GM23338 (cell line): ENCODE measurements at regions not wholly inside any gene's neighbourhood (a gene's known extent, or its start where the extent isn't known, plus 50 kb on each side); places are given as distances from the start of the nearest gene placed in this dataset.

Experiments
- ATAC-seq: fragments of 200-7000 bp; cut with Tn5 transposase; 3 replicates; pipeline ENCODE4 v1.9.1; 2020
- DNase-seq: peaks from one replicate; pipeline ENCODE4 v3.0.0-alpha.2; 2015; ENCODE audit warnings: low spot score
- H2AFZ ChIP-seq: fragments of 200-600 bp; sonication (generic); 2 replicates; pipeline ENCODE4 v1.8.0; 2016; ENCODE audit warnings: antibody characterized with exemption, mild to moderate bottlenecking, moderate library complexity
- H3F3A ChIP-seq: fragments of 200-600 bp; sonication (generic); replicated peaks from 2 replicates; pipeline ENCODE4 v1.8.0; 2017; ENCODE audit warnings: antibody characterized with exemption, mixed run types, low read depth
- H3K27ac ChIP-seq: fragments of 200-600 bp; sonication (generic); 2 replicates; pipeline ENCODE4 v1.6.1; 2016; ENCODE audit warnings: low read depth
- H3K27me3 ChIP-seq: fragments of 200-600 bp; sonication (generic); 2 replicates; pipeline ENCODE4 v1.8.0; 2016; ENCODE audit warnings: mild to moderate bottlenecking, mixed run types, moderate library complexity; ENCODE audit not compliant: insufficient read depth
- H3K36me3 ChIP-seq: fragments of 200-600 bp; sonication (generic); 2 replicates; pipeline ENCODE4 v1.8.0; 2016; ENCODE audit warnings: mild to moderate bottlenecking; ENCODE audit not compliant: insufficient read depth
- H3K4me1 ChIP-seq: fragments of 200-600 bp; sonication (generic); 2 replicates; pipeline ENCODE4 v1.8.0; 2016; ENCODE audit warnings: mild to moderate bottlenecking, moderate library complexity; ENCODE audit not compliant: insufficient read depth
- H3K4me2 ChIP-seq: fragments of 200-600 bp; sonication (generic); 2 replicates; pipeline ENCODE4 v1.7.1; 2017; ENCODE audit warnings: mixed run types
- H3K4me3 ChIP-seq: fragments of 200-600 bp; sonication (generic); 2 replicates; pipeline ENCODE4 v1.6.1; 2016; ENCODE audit warnings: mixed run types
- H3K79me2 ChIP-seq: fragments of 200-600 bp; sonication (generic); replicated peaks from 2 replicates; pipeline ENCODE4 v1.8.0; 2017; ENCODE audit warnings: mild to moderate bottlenecking; ENCODE audit not compliant: insufficient read depth
- H3K9me2 ChIP-seq: fragments of 200-600 bp; sonication (generic); 2 replicates; pipeline ENCODE4 v1.8.0; 2017; ENCODE audit not compliant: insufficient read depth
- H4K20me1 ChIP-seq: fragments of 200-600 bp; sonication (generic); replicated peaks from 2 replicates; pipeline ENCODE4 v1.8.0; 2017; ENCODE audit warnings: mild to moderate bottlenecking; ENCODE audit not compliant: insufficient read depth
- H3K27ac Mint-ChIP-seq: 2 replicates; pipeline ENCODE4 v1.8.0; 2020; ENCODE audit warnings: inconsistent platforms, mild to moderate bottlenecking, moderate library complexity, mixed read lengths
- H3K27me3 Mint-ChIP-seq: 3 replicates; pipeline ENCODE4 v1.8.0; 2022; ENCODE audit warnings: low read depth, mild to moderate bottlenecking, moderate library complexity, mixed read lengths, inconsistent platforms; ENCODE audit not compliant: insufficient read depth, poor library complexity
- H3K36me3 Mint-ChIP-seq: 3 replicates; pipeline ENCODE4 v1.8.0; 2021; ENCODE audit warnings: low read depth, mild to moderate bottlenecking, inconsistent platforms, moderate library complexity, mixed read lengths
- H3K4me1 Mint-ChIP-seq: 3 replicates; pipeline ENCODE4 v1.8.0; 2020; ENCODE audit warnings: mild to moderate bottlenecking, inconsistent platforms, mixed read lengths
- H3K4me3 Mint-ChIP-seq: 3 replicates; pipeline ENCODE4 v1.8.0; 2021; ENCODE audit warnings: moderate library complexity, mild to moderate bottlenecking, inconsistent platforms, mixed read lengths
- H3K9me3 Mint-ChIP-seq: 3 replicates; pipeline ENCODE4 v1.8.0; 2020; ENCODE audit warnings: moderate library complexity, mild to moderate bottlenecking, inconsistent platforms, mixed read lengths
- EZH2 ChIP-seq: fragments of 200-600 bp; sonication (generic); IDR thresholded peaks from one replicate; pipeline ENCODE4 v1.8.0; 2017; ENCODE audit warnings: antibody characterized with exemption, mild to moderate bottlenecking, low read depth; ENCODE audit not compliant: unreplicated experiment
- NANOG ChIP-seq: IDR thresholded peaks from 2 replicates; pipeline ENCODE4 v1.6.1; 2016; ENCODE audit warnings: antibody characterized with exemption, borderline replicate concordance
- POLR2AphosphoS5 ChIP-seq: IDR thresholded peaks from 2 replicates; pipeline ENCODE4 v1.6.1; 2016; ENCODE audit warnings: antibody characterized with exemption, low read depth
- REST ChIP-seq: IDR thresholded peaks from one replicate; pipeline ENCODE4 v1.6.1; 2018; ENCODE audit warnings: antibody characterized with exemption; ENCODE audit not compliant: unreplicated experiment
- STAT1 ChIP-seq: IDR thresholded peaks from one replicate; pipeline ENCODE4 v1.6.1; 2016; ENCODE audit warnings: antibody characterized with exemption; ENCODE audit not compliant: unreplicated experiment
- ZNF462 ChIP-seq: fragments of 250-450 bp; sonication (Bioruptor Pico); IDR thresholded peaks from 2 replicates; pipeline ENCODE4 v1.5.0; 2020; ENCODE audit warnings: mild to moderate bottlenecking, moderate library complexity

- no peak for ATAC-seq
These were observed 74.7 kb upstream of the B3GAT1 start for GRCh38 chr11:134486704-134487103.

More at GRCh38 chr11:134486704-134487103, 74.7 kb upstream of the B3GAT1 start:
- H4K20me1 ChIP-seq = no peaks in the 10 kb centered on the region
- no peak overlapping the region for H3K4me2 ChIP-seq
- H3K4me1 ChIP-seq = no peaks in the 10 kb centered on the region
- peaks cover 5% of the 10 kb centered on the region; the same call in 1 of the 2 replicates for H3K9me2 ChIP-seq
- Mint-ChIP-seq H3K9me3 (no peaks in the 10 kb centered on the region), H3K27ac (no peak overlapping the region), H3K27me3 (peaks cover 2% of the 10 kb centered on the region), H3K36me3 (no peaks in the 10 kb centered on the region), H3K4me3 (no peak overlapping the region), H3K4me1 (no peaks in the 10 kb centered on the region; the same call in 2 of the 3 replicates)
- H3K4me3 ChIP-seq = no peak overlapping the region
- no peak for DNase-seq
- H3F3A ChIP-seq = no peaks in the 10 kb centered on the region
- no peak overlapping the region for H3K27ac ChIP-seq
- no peaks in the 10 kb centered on the region for H3K79me2 ChIP-seq
- H3K36me3 ChIP-seq = no peaks in the 10 kb centered on the region
- TF ChIP-seq EZH2 (no peak), STAT1 (no peak), REST (no peak), ZNF462 (CRISPR knock-in tag) (no peak), POLR2AphosphoS5 (no peak), NANOG (no peak)
- no peaks in the 10 kb centered on the region for H3K27me3 ChIP-seq
- H2AFZ ChIP-seq = no peak overlapping the region
